ENCODE measurements at regions not wholly inside any gene's neighbourhood (a gene's known extent, or its start where the extent isn't known, plus 50 kb on each side); places are given as distances from the start of the nearest gene placed in this dataset.

- ChIA-PET CTCF (interaction anchor here (0.6 to 2.6 kb wide), 11 partner anchors 10 to 182 kb away, joined by 3 to 10 read pairs (median 3); partner anchors contain the start of gene FHIP2A), POLR2A (interaction anchor here (1.3 to 6.3 kb wide), 12 partner anchors 9 to 181 kb away, joined by 3 to 61 read pairs (median 6); partner anchors contain the start of gene FHIP2A)
- TF ChIP-seq CTCF (IDR thresholded peaks at IDR 0.05; ENCODE audit: unreplicated experiment) = no peak
- peaks cover 6% of the 10 kb centered on the region for H3K36me3 Mint-ChIP-seq (ENCODE audit: insufficient read depth, unreplicated experiment)
- no TSS peak for BruUV-seq (replicated peaks)
- no peaks in the 10 kb centered on the region for H3K27me3 Mint-ChIP-seq (ENCODE audit: insufficient read depth, unreplicated experiment)
- intact Hi-C loops (cut with micrococcal nuclease) = loop anchor here (10.0 kb wide), 1 partner anchor 403 kb away; no protein-coding TSS in a partner anchor
- H3K9me3 Mint-ChIP-seq (ENCODE audit: unreplicated experiment) = no peaks in the 10 kb centered on the region
- peaks cover 39% of the 10 kb centered on the region for H3K4me1 Mint-ChIP-seq (ENCODE audit: insufficient read depth, unreplicated experiment)
- H3K27ac Mint-ChIP-seq (ENCODE audit: low read depth, unreplicated experiment) = no peak overlapping the region
- H3K4me3 Mint-ChIP-seq (ENCODE audit: unreplicated experiment) = no peak overlapping the region
- DNase-seq (ENCODE audit: unreplicated experiment) = no peak
Measured at GRCh38 chr10:114708084-114708483, 50.0 kb upstream of the ABLIM1 start.

GRCh38 chr10:114708717-114709335 lies 50.8 kb upstream of the ABLIM1 start:
- BruUV-seq (replicated peaks) = no TSS peak
- peak overlapping the region; percentile 30 for H3K27ac Mint-ChIP-seq (ENCODE audit: low read depth, unreplicated experiment)
- peaks cover 47% of the 10 kb centered on the region for H3K4me1 Mint-ChIP-seq (ENCODE audit: insufficient read depth, unreplicated experiment)
- DNase-seq (ENCODE audit: unreplicated experiment) = peak; percentile 87
- peaks cover 6% of the 10 kb centered on the region for H3K36me3 Mint-ChIP-seq (ENCODE audit: insufficient read depth, unreplicated experiment)
- no peaks in the 10 kb centered on the region for H3K9me3 Mint-ChIP-seq (ENCODE audit: unreplicated experiment)
- TF ChIP-seq CTCF (IDR thresholded peaks at IDR 0.05; ENCODE audit: unreplicated experiment) = no peak
- H3K4me3 Mint-ChIP-seq (ENCODE audit: unreplicated experiment) = no peak overlapping the region
- intact Hi-C loops (cut with micrococcal nuclease) = loop anchor here (10.0 kb wide), 1 partner anchor 404 kb away; no protein-coding TSS in a partner anchor
- CTCF ChIA-PET = interaction anchor here (0.7 to 2.6 kb wide), 8 partner anchors 12 to 238 kb away, joined by 3 to 10 read pairs (median 4); partner anchors contain the start of gene FHIP2A
- H3K27me3 Mint-ChIP-seq (ENCODE audit: insufficient read depth, unreplicated experiment) = no peaks in the 10 kb centered on the region
- POLR2A ChIA-PET = interaction anchor here (0.8 to 6.3 kb wide), 24 partner anchors 8 to 1718 kb away, joined by 3 to 61 read pairs (median 4); partner anchors contain the start of gene FHIP2A

- intact Hi-C loops (cut with micrococcal nuclease) = loop anchor here (5.0 to 10.0 kb wide), 2 partner anchors 57 to 405 kb away; no protein-coding TSS in a partner anchor
- peaks cover 6% of the 10 kb centered on the region for H3K36me3 Mint-ChIP-seq (ENCODE audit: insufficient read depth, unreplicated experiment)
Measured at GRCh38 chr10:114709984-114710383, 51.9 kb upstream of the ABLIM1 start.

More at GRCh38 chr10:114709984-114710383, 51.9 kb upstream of the ABLIM1 start:
- H3K9me3 Mint-ChIP-seq (ENCODE audit: unreplicated experiment) = no peaks in the 10 kb centered on the region
- peak overlapping the region; percentile 30 for H3K27ac Mint-ChIP-seq (ENCODE audit: low read depth, unreplicated experiment)
- H3K27me3 Mint-ChIP-seq (ENCODE audit: insufficient read depth, unreplicated experiment) = no peaks in the 10 kb centered on the region
- TF ChIP-seq CTCF (IDR thresholded peaks at IDR 0.05; ENCODE audit: unreplicated experiment) = no peak
- no TSS peak for BruUV-seq (replicated peaks)
- peak; percentile 82 for DNase-seq (ENCODE audit: unreplicated experiment)
- peaks cover 58% of the 10 kb centered on the region for H3K4me1 Mint-ChIP-seq (ENCODE audit: insufficient read depth, unreplicated experiment)
- no peak overlapping the region for H3K4me3 Mint-ChIP-seq (ENCODE audit: unreplicated experiment)
- ChIA-PET CTCF (interaction anchor here (0.7 to 2.5 kb wide), 6 partner anchors 11 to 239 kb away, joined by 3 to 8 read pairs (median 3); partner anchors contain the start of gene FHIP2A), POLR2A (interaction anchor here (0.9 to 6.3 kb wide), 18 partner anchors 12 to 1717 kb away, joined by 3 to 61 read pairs (median 5); partner anchors contain the start of gene FHIP2A)

All from MCF 10A (cell line).